ENCODE measurements at regions not wholly inside any gene's neighbourhood (a gene's known extent, or its start where the extent isn't known, plus 50 kb on each side); places are given as distances from the start of the nearest gene placed in this dataset.

DNA sequence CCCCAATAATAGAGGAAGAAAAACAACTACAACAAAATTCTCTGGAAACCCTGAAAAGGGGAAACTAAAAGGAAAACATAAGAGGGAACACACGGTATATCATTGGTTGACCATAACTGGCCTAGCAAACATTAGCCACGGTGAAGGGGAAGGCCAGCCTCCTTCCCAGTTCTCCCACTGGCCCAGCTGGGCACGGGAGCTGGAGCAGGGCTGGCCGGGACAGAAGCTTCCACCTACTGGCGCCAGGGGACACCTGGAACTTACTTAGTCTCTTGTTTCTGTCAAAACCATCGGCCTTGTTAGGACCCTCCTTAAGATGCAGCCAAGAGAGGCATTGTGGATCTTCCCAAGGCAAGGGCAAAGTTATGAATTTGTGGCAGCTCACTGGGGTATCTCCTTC is 56.1 kb upstream of the DLGAP1 start:
- no peak overlapping the region for H3K4me3 ChIP-seq (ENCODE audit: low read depth, low read length)
- DNase-seq (ENCODE audit: low read depth, low spot score) = no peak
- ChIA-PET CTCF (no interaction called here), POLR2A (no interaction called here)
- TF ChIP-seq, protein P1, sequence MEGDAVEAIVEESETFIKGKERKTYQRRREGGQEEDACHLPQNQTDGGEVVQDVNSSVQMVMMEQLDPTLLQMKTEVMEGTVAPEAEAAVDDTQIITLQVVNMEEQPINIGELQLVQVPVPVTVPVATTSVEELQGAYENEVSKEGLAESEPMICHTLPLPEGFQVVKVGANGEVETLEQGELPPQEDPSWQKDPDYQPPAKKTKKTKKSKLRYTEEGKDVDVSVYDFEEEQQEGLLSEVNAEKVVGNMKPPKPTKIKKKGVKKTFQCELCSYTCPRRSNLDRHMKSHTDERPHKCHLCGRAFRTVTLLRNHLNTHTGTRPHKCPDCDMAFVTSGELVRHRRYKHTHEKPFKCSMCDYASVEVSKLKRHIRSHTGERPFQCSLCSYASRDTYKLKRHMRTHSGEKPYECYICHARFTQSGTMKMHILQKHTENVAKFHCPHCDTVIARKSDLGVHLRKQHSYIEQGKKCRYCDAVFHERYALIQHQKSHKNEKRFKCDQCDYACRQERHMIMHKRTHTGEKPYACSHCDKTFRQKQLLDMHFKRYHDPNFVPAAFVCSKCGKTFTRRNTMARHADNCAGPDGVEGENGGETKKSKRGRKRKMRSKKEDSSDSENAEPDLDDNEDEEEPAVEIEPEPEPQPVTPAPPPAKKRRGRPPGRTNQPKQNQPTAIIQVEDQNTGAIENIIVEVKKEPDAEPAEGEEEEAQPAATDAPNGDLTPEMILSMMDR (IDR thresholded peaks at IDR 0.05; ENCODE audit: insufficient read depth, low read length, missing control alignments) = no peak

DNA sequence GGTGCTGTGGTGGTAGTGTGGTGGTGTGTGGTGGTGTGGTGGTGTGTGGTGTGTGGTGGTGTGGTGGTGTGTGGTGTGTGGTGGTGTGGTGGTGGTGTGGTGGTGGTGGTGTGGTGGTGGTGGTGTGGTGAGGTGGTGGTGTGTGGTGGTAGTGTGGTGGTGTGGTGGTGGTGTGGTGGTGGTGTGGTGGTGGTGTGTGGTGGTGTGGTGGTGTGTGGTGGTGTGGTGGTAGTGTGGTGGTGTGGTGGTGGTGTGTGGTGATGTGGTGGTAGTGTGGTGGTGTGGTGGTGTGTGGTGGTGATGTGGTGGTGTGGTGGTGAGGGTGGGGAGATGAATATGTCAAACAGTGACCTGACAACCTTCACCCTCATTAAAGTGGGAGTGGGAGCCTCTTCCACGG is 55.6 kb upstream of the DLGAP1 start:
- CTCF ChIA-PET = no interaction called here
- TF ChIP-seq, protein P1 (IDR thresholded peaks at IDR 0.05; ENCODE audit: insufficient read depth, low read length, missing control alignments) = no peak
- H3K4me3 ChIP-seq (ENCODE audit: low read depth, low read length) = no peak overlapping the region
- DNase-seq (ENCODE audit: low read depth, low spot score) = no peak
- POLR2A ChIA-PET = no interaction called here

DNA sequence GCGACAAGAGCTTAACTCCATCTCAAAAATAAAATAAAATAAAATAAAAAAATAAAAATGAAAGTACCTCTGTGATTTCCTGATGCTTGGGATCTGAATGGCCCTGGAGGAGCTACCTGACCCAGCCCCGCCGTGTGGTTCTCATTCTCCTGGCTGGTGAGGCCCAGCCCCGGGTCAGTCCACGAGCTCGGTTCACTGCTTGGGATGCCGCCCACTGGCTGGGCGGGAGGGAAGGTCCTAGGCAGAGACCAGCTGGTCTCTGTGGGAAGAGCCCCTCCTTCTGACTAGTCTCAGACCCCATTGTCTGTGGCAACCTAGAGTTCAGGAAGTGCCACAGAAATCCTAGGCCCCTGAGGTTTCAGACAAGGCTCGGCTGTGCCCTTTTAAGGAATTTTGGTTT is 55.1 kb upstream of the DLGAP1 start:
- no peak overlapping the region for H3K4me3 ChIP-seq (ENCODE audit: low read depth, low read length)
- ChIA-PET POLR2A (no interaction called here), CTCF (no interaction called here)
- TF ChIP-seq, protein P1 (IDR thresholded peaks at IDR 0.05; ENCODE audit: insufficient read depth, low read length, missing control alignments) = no peak
- DNase-seq (ENCODE audit: low read depth, low spot score) = no peak
